B cell (primary cell): ENCODE measurements at regions not wholly inside any gene's neighbourhood (a gene's known extent, or its start where the extent isn't known, plus 50 kb on each side); places are given as distances from the start of the nearest gene placed in this dataset.

ENCODE experiments used
- ATAC-seq: fragments of 200-7000 bp; cut with Tn5 transposase; one replicate; pipeline ENCODE4 v1.10.0; 2021; ENCODE audit warnings: low read depth, mild to moderate bottlenecking, moderate number of reproducible peaks, moderate library complexity
- CTCF ChIA-PET: fragments of 350-600 bp; sonication (Branson Sonifier 250); formaldehyde crosslinking; loops from one replicate; lab custom pipeline; 2021; ENCODE audit warnings: antibody characterized with exemption, inconsistent platforms; lab: Charles Lee
- POLR2A ChIA-PET: fragments of 350-600 bp; sonication (Branson Sonifier 250); formaldehyde crosslinking; loops from one replicate; lab custom pipeline; 2021; ENCODE audit warnings: antibody characterized with exemption; lab: Charles Lee
- DNase-seq: peaks from one replicate; pipeline ENCODE4 v3.0.0; 2013
- H2AFZ ChIP-seq: 2 replicates; pipeline ENCODE4 v1.6.1; 2012; ENCODE audit warnings: mild to moderate bottlenecking, low read depth, low read length; ENCODE audit not compliant: insufficient read depth, poor library complexity, severe bottlenecking
- H3K27ac ChIP-seq, 2 donors: 1 replicate in 1 of 2; 2 replicates in 1 of 2; pipeline ENCODE4 v1.5.1; 2012 to 2013; ENCODE audit warnings: low read length in 2 of 2, mild to moderate bottlenecking in 2 of 2, moderate library complexity in 1 of 2
- H3K27me3 ChIP-seq, 4 experiments: fragments of 200-600 bp in 1 of 4; sonication (generic) in 1 of 4; replicated peaks in 1 of 4; 1 replicate in 2 of 4; 2 replicates in 2 of 4; pipeline versions ENCODE4 v1.6.1 to v1.7.0; 2013 to 2016; ENCODE audit warnings: low read length in 3 of 4, mild to moderate bottlenecking in 2 of 4, mixed read lengths in 1 of 4, moderate library complexity in 1 of 4; ENCODE audit not compliant: insufficient read depth in 4 of 4, control insufficient read depth in 3 of 4; ENCODE audit errors: control extremely low read depth in 1 of 4
- H3K36me3 ChIP-seq, 2 experiments: replicated peaks in 1 of 2; 1 replicate in 1 of 2; 2 replicates in 1 of 2; pipeline versions ENCODE4 v1.6.1 to v1.7.1; 2013; ENCODE audit warnings: low read length in 1 of 2; ENCODE audit not compliant: insufficient read depth in 2 of 2, control insufficient read depth in 1 of 2; ENCODE audit errors: control extremely low read depth in 1 of 2, extremely low read depth in 1 of 2
- H3K4me1 ChIP-seq, 2 donors: fragments of 200-600 bp in 1 of 2; sonication (generic) in 1 of 2; 1 replicate in 1 of 2; 2 replicates in 1 of 2; pipeline versions ENCODE4 v1.5.1 to v1.6.1; 2013 to 2017; ENCODE audit warnings: low read length in 2 of 2; ENCODE audit not compliant: control insufficient read depth in 2 of 2, insufficient read depth in 2 of 2
- H3K4me2 ChIP-seq: replicated peaks from 2 replicates; pipeline ENCODE3; 2012; ENCODE audit warnings: mild to moderate bottlenecking, low read depth, low read length; ENCODE audit not compliant: poor library complexity, severe bottlenecking
- H3K4me3 ChIP-seq, 5 experiments: fragments of 200-600 bp in 1 of 5; sonication (generic) in 1 of 5; 1 replicate in 3 of 5; 2 replicates in 2 of 5; pipeline versions ENCODE4 v1.5.1 to v1.7.0; 2011 to 2016; ENCODE audit warnings: low read length in 4 of 5, mild to moderate bottlenecking in 4 of 5, low read depth in 2 of 5, control low read depth in 1 of 5, moderate library complexity in 1 of 5; ENCODE audit not compliant: insufficient read depth in 1 of 5; ENCODE audit errors: control extremely low read depth in 1 of 5, extremely low read depth in 1 of 5
- H3K79me2 ChIP-seq: fragments of 200-600 bp; sonication (generic); one replicate; pipeline ENCODE4 v1.6.0; 2016; ENCODE audit warnings: low read length; ENCODE audit not compliant: control insufficient read depth, insufficient read depth
- H3K9ac ChIP-seq: fragments of 200-600 bp; sonication (generic); 2 replicates; pipeline ENCODE4 v1.6.1; 2017; ENCODE audit warnings: mild to moderate bottlenecking, low read length, moderate library complexity
- H3K9me3 ChIP-seq, 3 donors: one replicate each; pipeline versions ENCODE4 v1.6.1 to v1.7.1; 2013; ENCODE audit warnings: low read length in 2 of 3; ENCODE audit not compliant: control insufficient read depth in 2 of 3, insufficient read depth in 1 of 3; ENCODE audit errors: control extremely low read depth in 1 of 3
- H4K20me1 ChIP-seq: 2 replicates; pipeline ENCODE4 v1.6.0; 2012; ENCODE audit warnings: mild to moderate bottlenecking, low read length; ENCODE audit not compliant: insufficient read depth, control insufficient read depth, poor library complexity, severe bottlenecking
- H3K27ac Mint-ChIP-seq: one replicate; pipeline ENCODE4 v1.8.0; 2021; ENCODE audit warnings: mixed read lengths
- H3K27me3 Mint-ChIP-seq: one replicate; pipeline ENCODE4 v1.8.0; 2021; ENCODE audit warnings: mixed read lengths
- H3K4me1 Mint-ChIP-seq: one replicate; pipeline ENCODE4 v1.8.0; 2021; ENCODE audit warnings: mixed read lengths
- H3K4me3 Mint-ChIP-seq: one replicate; pipeline ENCODE4 v1.8.0; 2021; ENCODE audit warnings: mixed read lengths
- H3K9me3 Mint-ChIP-seq: one replicate; pipeline ENCODE4 v1.8.0; 2022; ENCODE audit warnings: mixed read lengths; ENCODE audit not compliant: insufficient read depth
- EZH2 ChIP-seq: IDR thresholded peaks from 2 replicates; pipeline ENCODE4 v1.6.1; 2012; ENCODE audit warnings: borderline replicate concordance, low read depth, mild to moderate bottlenecking, moderate library complexity, low read length; ENCODE audit not compliant: insufficient read depth, poor library complexity, severe bottlenecking
- WGBS: methylation state at CpG from one replicate; pipeline ENCODE4 v1.1.5; 2013; ENCODE audit warnings: missing lambda C conversion rate; ENCODE audit not compliant: insufficient coverage; 5-methylcytosine and 5-hydroxymethylcytosine counted together
- intact Hi-C: fragments of 100-400 bp; cut with micrococcal nuclease; formaldehyde crosslinking; loops from one replicate; pipeline ENCODE4 v1.10.0; 2022
- TF ChIP-seq, protein P1 (sequence below): fragments of 200-600 bp; IDR thresholded peaks from one replicate; pipeline ENCODE4 v1.8.0; 2022; ENCODE audit warnings: antibody characterized with exemption, mild to moderate bottlenecking

DNA sequence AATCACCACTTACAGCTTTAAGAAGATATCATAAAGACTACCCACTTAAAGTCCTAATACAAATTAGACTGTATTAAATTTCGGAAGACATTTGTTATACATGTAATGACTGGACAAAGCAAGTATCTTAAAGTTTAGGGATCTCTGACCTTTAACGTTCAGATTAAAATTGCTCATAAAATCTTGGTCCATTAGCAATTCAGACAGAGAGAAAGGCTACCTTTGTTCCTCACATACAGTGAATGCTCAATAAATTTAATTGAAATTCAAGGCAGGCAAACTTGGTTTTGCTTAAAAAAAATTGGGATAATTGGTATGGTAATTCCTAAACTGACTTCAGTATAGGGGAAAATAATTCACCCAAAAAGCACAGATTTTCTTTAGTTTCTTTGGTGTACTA is 285.9 kb upstream of the EMCN start:
- Histone ChIP-seq H3K27ac (no peak overlapping the region), H3K4me3 (no peak overlapping the region), H4K20me1 (no peaks in the 10 kb centered on the region), H3K4me2 (no peak overlapping the region), H3K79me2 (no peaks in the 10 kb centered on the region), H2AFZ (no peak overlapping the region), H3K9ac (no peak overlapping the region), H3K27me3 (no peaks in the 10 kb centered on the region), H3K36me3 (no peaks in the 10 kb centered on the region), H3K9me3 (no peaks in the 10 kb centered on the region), H3K4me1 (no peaks in the 10 kb centered on the region)
- WGBS: no CpG with 5 or more reads among the region's 2 CpGs
- Mint-ChIP-seq H3K4me3 (no peak overlapping the region), H3K27me3 (no peaks in the 10 kb centered on the region), H3K4me1 (no peaks in the 10 kb centered on the region), H3K9me3 (no peaks in the 10 kb centered on the region), H3K27ac (no peak overlapping the region)
- TF ChIP-seq, protein P1, sequence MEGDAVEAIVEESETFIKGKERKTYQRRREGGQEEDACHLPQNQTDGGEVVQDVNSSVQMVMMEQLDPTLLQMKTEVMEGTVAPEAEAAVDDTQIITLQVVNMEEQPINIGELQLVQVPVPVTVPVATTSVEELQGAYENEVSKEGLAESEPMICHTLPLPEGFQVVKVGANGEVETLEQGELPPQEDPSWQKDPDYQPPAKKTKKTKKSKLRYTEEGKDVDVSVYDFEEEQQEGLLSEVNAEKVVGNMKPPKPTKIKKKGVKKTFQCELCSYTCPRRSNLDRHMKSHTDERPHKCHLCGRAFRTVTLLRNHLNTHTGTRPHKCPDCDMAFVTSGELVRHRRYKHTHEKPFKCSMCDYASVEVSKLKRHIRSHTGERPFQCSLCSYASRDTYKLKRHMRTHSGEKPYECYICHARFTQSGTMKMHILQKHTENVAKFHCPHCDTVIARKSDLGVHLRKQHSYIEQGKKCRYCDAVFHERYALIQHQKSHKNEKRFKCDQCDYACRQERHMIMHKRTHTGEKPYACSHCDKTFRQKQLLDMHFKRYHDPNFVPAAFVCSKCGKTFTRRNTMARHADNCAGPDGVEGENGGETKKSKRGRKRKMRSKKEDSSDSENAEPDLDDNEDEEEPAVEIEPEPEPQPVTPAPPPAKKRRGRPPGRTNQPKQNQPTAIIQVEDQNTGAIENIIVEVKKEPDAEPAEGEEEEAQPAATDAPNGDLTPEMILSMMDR: no peak
- no peak for TF ChIP-seq EZH2
- ATAC-seq (no peak), DNase-seq (no peak)
- POLR2A ChIA-PET: no interaction called here
- CTCF ChIA-PET: no interaction called here
- intact Hi-C loops: no loop called here

DNA sequence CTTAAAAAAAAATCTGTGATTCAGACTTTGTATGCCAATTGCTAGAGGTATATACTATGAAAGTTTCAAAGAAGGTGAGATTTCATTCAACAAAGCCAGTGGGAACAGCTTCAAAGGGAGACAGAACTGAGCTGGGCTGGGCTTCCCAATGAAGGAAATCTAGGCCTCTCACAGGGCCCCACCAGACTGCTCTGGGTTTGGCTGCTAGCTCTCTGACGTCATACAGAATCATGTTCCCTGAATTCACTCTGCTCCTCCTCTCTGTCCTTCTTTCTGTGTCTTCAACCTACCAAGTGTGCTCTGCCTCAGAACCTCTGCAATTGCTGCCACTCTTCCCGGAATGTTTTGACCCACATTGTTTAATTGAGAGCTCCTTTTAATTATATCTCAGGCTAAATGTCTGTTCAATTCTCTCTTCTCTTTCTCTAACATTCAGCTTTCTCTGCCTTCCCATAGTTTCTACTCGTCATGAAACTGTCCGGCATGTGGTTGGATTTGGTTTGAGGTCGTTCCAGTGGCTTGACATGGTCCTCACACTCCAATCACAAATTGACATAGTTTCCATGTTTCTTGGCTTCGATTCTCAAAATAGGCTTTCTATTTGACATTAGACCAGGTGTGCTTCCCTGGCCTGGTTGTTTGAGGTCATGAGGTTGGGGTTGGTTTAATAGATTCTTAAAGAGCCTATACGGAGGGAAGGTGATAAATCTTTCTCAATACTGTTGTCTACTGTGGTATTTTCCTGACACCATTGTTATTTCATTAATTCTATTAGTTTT is 282.1 kb upstream of the EMCN start:
- ATAC-seq: no peak
- Histone ChIP-seq H2AFZ (no peak overlapping the region), H3K36me3 (no peaks in the 10 kb centered on the region), H3K9ac (no peak overlapping the region), H3K4me3 (no peak overlapping the region), H3K4me1 (no peaks in the 10 kb centered on the region), H3K9me3 (no peaks in the 10 kb centered on the region), H3K27ac (no peak overlapping the region), H4K20me1 (no peaks in the 10 kb centered on the region), H3K79me2 (no peaks in the 10 kb centered on the region), H3K27me3 (no peaks in the 10 kb centered on the region), H3K4me2 (no peak overlapping the region)
- H3K27ac Mint-ChIP-seq: no peak overlapping the region
- intact Hi-C loops: no loop called here
- no peak for DNase-seq
- no peaks in the 10 kb centered on the region for H3K4me1 Mint-ChIP-seq
- H3K9me3 Mint-ChIP-seq: no peaks in the 10 kb centered on the region
- CTCF ChIA-PET: no interaction called here
- H3K27me3 Mint-ChIP-seq: peaks cover 3% of the 10 kb centered on the region
- no peak for TF ChIP-seq EZH2
- TF ChIP-seq, protein P1: no peak
- POLR2A ChIA-PET: no interaction called here
- no peak overlapping the region for H3K4me3 Mint-ChIP-seq
- 95% methylated on average over 4 of the region's 7 CpGs for whole genome bisulfite sequencing
